ENCODE measurements at regions not wholly inside any gene's neighbourhood (a gene's known extent, or its start where the extent isn't known, plus 50 kb on each side); places are given as distances from the start of the nearest gene placed in this dataset.

GRCh38 chr13:106383791-106384190 is 151.7 kb downstream of the EFNB2 start:
- Histone ChIP-seq H3K27me3 (replicated peaks; ENCODE audit: control insufficient read depth, insufficient read depth, low read length) (no peaks in the 10 kb centered on the region), H3K36me3 (ENCODE audit: control insufficient read depth, insufficient read depth, low read length) (no peaks in the 10 kb centered on the region), H3K4me3 (replicated peaks; ENCODE audit: low read depth, low read length) (no peak overlapping the region)
- TF ChIP-seq CTCF (IDR thresholded peaks at IDR 0.05; ENCODE audit: insufficient read depth, low read length, poor library complexity, severe bottlenecking): no peak
- no peak for DNase-seq (ENCODE audit: extremely low read depth, insufficient read length)

GRCh38 chr13:106382534-106382933 is 152.9 kb downstream of the EFNB2 start:
- no peak for TF ChIP-seq CTCF (IDR thresholded peaks at IDR 0.05; ENCODE audit: insufficient read depth, low read length, poor library complexity, severe bottlenecking)
- Histone ChIP-seq H3K36me3 (ENCODE audit: control insufficient read depth, insufficient read depth, low read length) (no peaks in the 10 kb centered on the region), H3K4me3 (replicated peaks; ENCODE audit: low read depth, low read length) (no peak overlapping the region), H3K27me3 (replicated peaks; ENCODE audit: control insufficient read depth, insufficient read depth, low read length) (no peaks in the 10 kb centered on the region)
- no peak for DNase-seq (ENCODE audit: extremely low read depth, insufficient read length)

- no peak for TF ChIP-seq CTCF (IDR thresholded peaks at IDR 0.05; ENCODE audit: insufficient read depth, low read length, poor library complexity, severe bottlenecking)
- no peak for DNase-seq (ENCODE audit: extremely low read depth, insufficient read length)
- no peak overlapping the region for H3K4me3 ChIP-seq (replicated peaks; ENCODE audit: low read depth, low read length)
- H3K27me3 ChIP-seq (replicated peaks; ENCODE audit: control insufficient read depth, insufficient read depth, low read length): no peaks in the 10 kb centered on the region
- H3K36me3 ChIP-seq (ENCODE audit: control insufficient read depth, insufficient read depth, low read length): no peaks in the 10 kb centered on the region
These were observed 154.4 kb downstream of the EFNB2 start for GRCh38 chr13:106381091-106381490.

GRCh38 chr13:106377931-106378662 is 157.4 kb downstream of the EFNB2 start:
- Histone ChIP-seq H3K27me3 (replicated peaks; ENCODE audit: control insufficient read depth, insufficient read depth, low read length) (no peaks in the 10 kb centered on the region), H3K36me3 (ENCODE audit: control insufficient read depth, insufficient read depth, low read length) (no peaks in the 10 kb centered on the region), H3K4me3 (replicated peaks; ENCODE audit: low read depth, low read length) (no peak overlapping the region)
- DNase-seq (ENCODE audit: extremely low read depth, insufficient read length): no peak
- no peak for TF ChIP-seq CTCF (IDR thresholded peaks at IDR 0.05; ENCODE audit: insufficient read depth, low read length, poor library complexity, severe bottlenecking)

- no peak for DNase-seq (ENCODE audit: extremely low read depth, insufficient read length)
- no peak for TF ChIP-seq CTCF (IDR thresholded peaks at IDR 0.05; ENCODE audit: insufficient read depth, low read length, poor library complexity, severe bottlenecking)
- no peak overlapping the region for H3K4me3 ChIP-seq (replicated peaks; ENCODE audit: low read depth, low read length)
- no peaks in the 10 kb centered on the region for H3K36me3 ChIP-seq (ENCODE audit: control insufficient read depth, insufficient read depth, low read length)
- H3K27me3 ChIP-seq (replicated peaks; ENCODE audit: control insufficient read depth, insufficient read depth, low read length): no peaks in the 10 kb centered on the region
These were observed 158.1 kb downstream of the EFNB2 start for GRCh38 chr13:106377341-106377740.
